Neural progenitor cell (in vitro differentiated cells): ENCODE measurements at regions not wholly inside any gene's neighbourhood (a gene's known extent, or its start where the extent isn't known, plus 50 kb on each side); places are given as distances from the start of the nearest gene placed in this dataset.

Source experiments
- CTCF ChIP-seq: fragments of 200-600 bp; sonication (generic); IDR thresholded peaks from 2 replicates; pipeline ENCODE4 v1.5.1; 2017; ENCODE audit warnings: antibody characterized with exemption, mild to moderate bottlenecking
- EZH2 ChIP-seq: fragments of 200-600 bp; sonication (generic); IDR thresholded peaks from 2 replicates; pipeline ENCODE4 v1.6.1; 2017; ENCODE audit warnings: antibody characterized with exemption, mild to moderate bottlenecking, moderate library complexity
- EZH2phosphoT487 ChIP-seq: fragments of 200-600 bp; sonication (generic); IDR thresholded peaks from 2 replicates; pipeline ENCODE4 v1.6.1; 2017; ENCODE audit warnings: antibody characterized with exemption

- TF ChIP-seq CTCF (no peak), EZH2phosphoT487 (no peak), EZH2 (no peak)
Measured at GRCh38 chr2:203606051-203606450, 71.0 kb upstream of the RAPH1 start.
